WERI-Rb-1 (cell line): ENCODE measurements at regions not wholly inside any gene's neighbourhood (a gene's known extent, or its start where the extent isn't known, plus 50 kb on each side); places are given as distances from the start of the nearest gene placed in this dataset.

ENCODE experiments used
- DNase-seq: peaks from one replicate; pipeline ENCODE4 v3.0.0-alpha.2; 2020
- H3K27ac ChIP-seq: fragments of 250-450 bp; sonication (Bioruptor Pico); 2 replicates; pipeline ENCODE4 v1.5.1; 2020; ENCODE audit warnings: mild to moderate bottlenecking, moderate library complexity
- H3K27me3 ChIP-seq: fragments of 250-450 bp; sonication (Bioruptor Pico); 2 replicates; pipeline ENCODE4 v1.5.1; 2021; ENCODE audit warnings: mild to moderate bottlenecking, low read depth, moderate library complexity; ENCODE audit not compliant: insufficient read depth, severe bottlenecking
- H3K36me3 ChIP-seq: fragments of 250-450 bp; sonication (Bioruptor Pico); 2 replicates; pipeline ENCODE4 v1.5.1; 2020; ENCODE audit warnings: mild to moderate bottlenecking, moderate library complexity
- H3K4me3 ChIP-seq: 2 replicates; pipeline ENCODE4 v1.5.1; 2011; ENCODE audit warnings: low read depth, mild to moderate bottlenecking, control low read depth, low read length
- H3K9me3 ChIP-seq: fragments of 250-450 bp; sonication (Bioruptor Pico); 2 replicates; pipeline ENCODE4 v1.5.1; 2021; ENCODE audit warnings: mild to moderate bottlenecking, moderate library complexity; ENCODE audit not compliant: severe bottlenecking
- CTCF ChIP-seq: IDR thresholded peaks from 2 replicates; pipeline ENCODE4 v1.5.1; 2011; ENCODE audit warnings: low read depth, mild to moderate bottlenecking, control low read depth, inconsistent platforms, low read length

GRCh38 chr18:75358928-75359327 is 68.6 kb downstream of the SMIM21 start:
- H3K27me3 ChIP-seq = no peaks in the 10 kb centered on the region
- no peak for DNase-seq
- no peak overlapping the region for H3K4me3 ChIP-seq
- TF ChIP-seq CTCF = no peak
- no peaks in the 10 kb centered on the region for H3K36me3 ChIP-seq
- peaks cover 7% of the 10 kb centered on the region for H3K9me3 ChIP-seq
- no peak overlapping the region for H3K27ac ChIP-seq

GRCh38 chr18:75353357-75353756 is 74.1 kb downstream of the SMIM21 start:
- no peak for TF ChIP-seq CTCF
- H3K4me3 ChIP-seq = no peak overlapping the region
- H3K27me3 ChIP-seq = no peaks in the 10 kb centered on the region
- no peaks in the 10 kb centered on the region for H3K36me3 ChIP-seq
- no peak overlapping the region for H3K27ac ChIP-seq
- peaks cover 18% of the 10 kb centered on the region for H3K9me3 ChIP-seq
- no peak for DNase-seq

- Histone ChIP-seq H3K27ac (no peak overlapping the region), H3K9me3 (peaks cover 18% of the 10 kb centered on the region), H3K4me3 (no peak overlapping the region), H3K36me3 (no peaks in the 10 kb centered on the region), H3K27me3 (no peaks in the 10 kb centered on the region)
- DNase-seq = no peak
- no peak for TF ChIP-seq CTCF
These were observed 76.1 kb downstream of the SMIM21 start for GRCh38 chr18:75351409-75351808.

GRCh38 chr18:75350857-75351256 is 76.6 kb downstream of the SMIM21 start:
- no peaks in the 10 kb centered on the region for H3K36me3 ChIP-seq
- H3K9me3 ChIP-seq = peaks cover 18% of the 10 kb centered on the region
- H3K4me3 ChIP-seq = no peak overlapping the region
- no peak for TF ChIP-seq CTCF
- H3K27me3 ChIP-seq = no peaks in the 10 kb centered on the region
- no peak for DNase-seq
- H3K27ac ChIP-seq = no peak overlapping the region

GRCh38 chr18:75350512-75350839 is 77.0 kb downstream of the SMIM21 start:
- H3K27ac ChIP-seq = no peak overlapping the region
- no peak for TF ChIP-seq CTCF
- H3K4me3 ChIP-seq = no peak overlapping the region
- no peaks in the 10 kb centered on the region for H3K36me3 ChIP-seq
- H3K9me3 ChIP-seq = peaks cover 18% of the 10 kb centered on the region
- no peak for DNase-seq
- no peaks in the 10 kb centered on the region for H3K27me3 ChIP-seq

- Histone ChIP-seq H3K36me3 (no peaks in the 10 kb centered on the region), H3K4me3 (no peak overlapping the region), H3K9me3 (peaks cover 18% of the 10 kb centered on the region), H3K27ac (no peak overlapping the region), H3K27me3 (no peaks in the 10 kb centered on the region)
- DNase-seq = no peak
- TF ChIP-seq CTCF = no peak
These were observed 77.6 kb downstream of the SMIM21 start for GRCh38 chr18:75349668-75350511.
